ENCODE measurements at regions not wholly inside any gene's neighbourhood (a gene's known extent, or its start where the extent isn't known, plus 50 kb on each side); places are given as distances from the start of the nearest gene placed in this dataset.

DNA sequence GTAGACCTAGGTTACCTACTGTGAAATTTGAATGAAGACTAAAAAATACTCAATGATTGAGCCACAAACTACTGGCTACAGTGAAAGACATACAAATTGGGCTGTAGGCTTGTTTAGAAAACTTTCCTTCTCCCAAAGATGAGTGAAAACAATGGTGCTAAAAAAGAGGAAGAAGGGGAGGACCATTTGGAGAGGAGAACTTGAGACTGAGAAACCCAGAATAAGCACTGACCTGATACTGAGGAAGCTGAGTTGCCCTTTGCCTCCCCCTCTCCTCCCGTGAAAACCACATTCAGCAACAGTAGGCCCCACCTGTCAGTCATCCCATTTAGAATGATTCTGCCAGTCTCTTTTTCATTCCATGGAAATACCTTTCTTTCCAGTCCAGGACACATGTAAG lies 484.0 kb upstream of the TGFBR2 start:
- peak in 1 of 2 donors; percentile 12 for DNase-seq

DNA sequence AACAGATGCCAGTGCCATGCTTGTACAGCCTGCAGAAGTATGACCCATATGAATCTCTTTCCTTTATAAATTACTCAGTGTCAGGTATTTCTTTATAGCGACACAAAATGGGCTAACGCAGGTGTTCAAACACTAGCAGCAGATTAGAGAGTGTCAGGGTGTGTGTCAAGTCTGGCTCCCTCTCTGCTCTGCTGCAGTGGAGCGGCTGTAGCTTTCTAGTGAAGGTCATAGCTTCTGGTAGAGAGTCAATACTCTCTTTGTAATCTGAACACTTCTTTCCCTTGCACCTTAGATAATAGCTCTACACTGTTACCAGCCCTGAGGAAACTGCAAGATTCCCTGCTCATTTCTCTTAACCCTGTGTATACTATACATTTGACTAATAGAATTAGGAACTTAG lies 483.2 kb upstream of the TGFBR2 start:
- DNase-seq = no peak

DNA sequence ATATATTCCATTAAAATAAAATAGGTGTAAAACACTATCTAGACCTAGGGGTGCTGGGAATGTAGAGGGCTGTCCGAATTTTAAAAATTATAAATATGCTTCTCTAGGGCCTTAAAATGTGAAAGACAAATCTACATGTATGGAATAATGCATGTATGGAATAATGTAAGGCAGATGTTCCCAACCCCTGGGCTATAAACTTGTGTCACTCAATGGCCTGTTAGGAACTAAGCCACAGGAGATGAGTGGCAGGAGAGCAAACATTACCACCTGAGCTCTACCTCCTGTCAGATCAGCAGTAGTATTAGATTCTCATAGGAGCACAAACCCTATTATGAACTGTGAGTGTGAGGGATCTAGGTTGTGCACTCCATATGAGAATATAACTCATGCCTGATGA lies 482.6 kb upstream of the TGFBR2 start:
- DNase-seq = no peak

DNA sequence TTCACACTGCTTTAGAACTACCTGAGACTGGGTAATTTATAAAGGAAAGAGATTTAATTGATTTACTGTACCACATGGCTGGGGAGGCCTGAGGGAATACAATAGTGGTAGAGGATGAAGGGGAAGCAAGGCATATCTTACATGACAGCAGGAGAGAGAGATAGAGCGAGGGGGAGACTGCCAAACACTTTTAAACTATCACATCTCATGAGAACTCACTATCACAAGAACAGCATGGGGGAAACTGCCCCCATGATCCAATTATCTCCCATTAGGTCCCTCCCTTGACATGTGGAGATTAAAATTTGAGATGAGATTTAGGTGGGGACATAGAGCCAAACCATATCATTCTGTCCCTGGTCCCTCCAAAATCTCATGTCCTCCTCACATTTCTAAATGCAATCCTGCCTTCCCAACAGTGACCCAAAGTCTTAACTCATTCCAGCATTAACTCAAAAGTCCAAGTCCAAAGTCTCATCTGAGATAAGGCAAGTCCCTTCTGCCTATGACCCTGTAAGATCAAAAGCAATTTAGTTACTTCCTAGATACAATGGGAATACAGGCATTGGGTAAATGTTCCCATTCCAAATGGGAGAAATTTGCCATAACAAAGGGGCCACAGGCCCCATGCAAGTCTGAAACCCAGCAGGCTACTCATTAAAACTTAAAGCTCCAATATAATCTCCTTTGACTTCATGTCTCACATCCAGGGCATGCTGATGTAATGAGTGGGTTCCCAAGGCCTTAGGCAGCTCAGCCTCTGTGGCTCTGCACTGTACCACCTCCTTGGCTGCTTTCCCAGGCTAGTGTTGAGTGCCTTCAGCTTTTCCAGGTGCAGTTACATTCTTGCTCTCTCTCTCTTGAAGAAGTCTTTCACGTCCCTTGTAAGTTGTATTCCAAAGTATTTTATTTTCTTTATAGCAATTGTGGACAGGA lies 481.7 kb upstream of the TGFBR2 start:
- DNase-seq = no peak

DNA sequence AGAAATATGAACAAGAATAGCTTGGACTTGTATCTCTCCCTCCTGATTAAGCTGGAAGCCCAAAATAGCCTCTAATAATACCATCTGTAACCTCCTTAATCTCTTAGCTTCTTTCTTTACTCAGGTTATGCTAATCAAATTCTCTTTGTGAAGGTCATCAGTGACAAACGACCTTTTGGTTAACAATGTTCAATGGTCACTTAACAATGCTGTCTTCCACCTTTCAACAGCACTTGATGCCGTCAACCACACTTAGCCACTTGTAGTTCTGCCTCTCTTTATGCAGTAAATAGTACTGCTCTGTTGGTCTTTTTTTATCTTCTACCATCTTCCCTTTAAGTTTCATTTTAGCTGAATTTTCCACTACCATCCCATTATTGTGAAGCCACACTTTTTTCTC lies 476.6 kb upstream of the TGFBR2 start:
- no peak for DNase-seq

DNA sequence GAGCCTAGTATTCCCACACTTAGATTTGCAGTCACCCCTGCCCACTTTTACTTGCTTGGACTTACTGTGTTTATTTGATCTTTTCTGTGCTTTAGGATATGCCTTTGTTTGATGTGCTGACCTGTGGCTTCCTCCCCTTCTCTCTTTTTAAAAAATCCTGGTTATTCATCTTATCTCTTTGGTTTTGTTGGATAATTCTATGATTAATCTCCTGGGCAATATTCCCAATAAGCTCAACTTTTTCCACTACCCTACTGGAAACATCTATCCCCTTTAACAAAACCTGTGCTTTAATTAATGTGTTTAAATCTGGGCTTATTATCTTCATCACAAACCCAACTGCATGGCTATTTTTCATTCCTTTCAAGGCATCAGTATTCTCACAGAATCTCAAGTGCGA lies 476.0 kb upstream of the TGFBR2 start:
- DNase-seq = no peak

DNA sequence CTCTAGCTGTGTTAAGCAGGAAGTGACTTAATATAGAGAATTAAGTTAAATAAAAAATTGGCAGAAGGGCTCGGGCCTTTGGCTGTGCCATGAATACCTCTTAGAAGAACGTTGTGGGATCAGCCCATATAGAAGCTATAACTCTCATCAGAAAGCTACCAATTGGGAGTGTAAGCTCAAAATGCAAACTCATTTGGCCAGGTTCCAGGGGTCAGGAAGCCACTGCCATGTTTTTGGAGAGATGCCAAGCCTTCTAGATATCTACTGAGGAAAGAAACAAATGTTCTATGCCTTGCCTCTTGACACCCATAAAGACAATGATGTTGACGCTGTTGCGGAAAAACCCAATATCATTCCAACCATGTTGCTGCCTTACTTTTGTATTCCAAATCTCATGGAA lies 475.2 kb upstream of the TGFBR2 start:
- DNase-seq = no peak

DNA sequence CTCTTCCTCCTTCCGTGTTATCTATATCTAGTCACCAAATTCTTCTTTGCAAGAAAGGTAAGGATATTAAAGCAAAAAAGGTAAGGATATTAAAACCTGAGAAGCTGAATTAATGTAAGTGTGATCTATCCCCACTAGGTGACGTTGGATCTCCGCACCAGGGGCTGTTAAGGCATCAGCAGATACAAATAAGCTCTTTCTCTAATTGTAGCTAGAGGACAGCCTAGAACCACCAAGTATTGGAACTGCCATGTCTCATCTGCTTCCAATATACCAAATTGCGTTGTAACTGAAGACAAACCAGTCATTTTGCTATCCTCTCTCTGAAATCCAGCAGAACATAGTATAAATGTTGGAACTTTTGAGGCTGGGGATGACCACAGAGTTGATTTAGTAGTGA lies 471.2 kb upstream of the TGFBR2 start:
- DNase-seq = no peak

DNA sequence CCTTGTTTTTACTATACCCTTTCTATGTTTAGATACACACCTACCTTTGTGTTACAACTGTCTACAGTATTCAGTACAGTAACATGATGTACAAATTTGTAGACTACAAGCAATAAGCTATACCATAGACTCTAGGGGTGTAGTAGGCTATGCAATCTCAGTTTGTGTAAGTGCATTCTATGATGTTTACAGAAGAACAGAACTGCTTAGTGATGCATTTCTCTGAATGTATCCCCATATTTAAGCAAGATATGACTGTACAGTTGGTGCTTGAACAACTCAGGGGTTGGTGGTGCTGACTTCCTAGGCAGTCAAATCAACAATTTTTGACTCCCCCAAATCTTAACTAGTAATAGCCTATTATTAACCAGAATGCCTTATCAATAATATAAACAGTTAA lies 467.1 kb upstream of the TGFBR2 start:
- no peak for DNase-seq

DNA sequence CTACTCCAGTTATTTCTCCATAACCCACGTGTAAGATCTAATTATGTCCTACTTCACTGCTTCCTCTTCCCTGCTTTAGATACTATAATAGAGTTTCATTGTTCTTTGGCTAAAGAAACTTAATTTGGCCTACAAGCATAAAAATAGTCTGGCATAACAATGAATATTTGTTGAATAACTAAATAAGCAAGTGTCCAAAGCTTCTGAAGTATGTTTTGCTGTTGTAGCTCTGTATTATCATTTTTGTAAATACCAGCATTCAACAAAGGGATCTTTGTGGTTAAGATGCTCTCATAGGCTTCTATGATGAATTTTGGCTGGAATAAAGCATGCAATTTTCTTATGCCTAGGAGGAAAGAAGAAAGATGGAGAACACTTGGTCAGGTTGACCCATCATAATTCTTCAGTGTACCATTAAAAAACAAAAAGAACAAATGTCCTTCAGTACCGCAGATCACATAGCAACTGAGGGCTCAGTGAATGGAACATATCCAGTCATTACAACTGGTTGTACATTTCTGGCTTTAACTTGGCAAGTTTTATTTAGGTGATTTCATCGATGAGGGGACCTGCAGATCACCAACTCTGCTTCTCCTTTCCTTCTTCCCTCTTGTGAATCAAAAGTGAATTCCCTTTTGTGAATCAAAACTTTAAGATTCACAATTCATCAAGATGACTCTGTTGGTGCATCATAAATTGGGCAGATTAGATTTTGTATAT lies 465.9 kb upstream of the TGFBR2 start:
- DNase-seq = no peak

DNA sequence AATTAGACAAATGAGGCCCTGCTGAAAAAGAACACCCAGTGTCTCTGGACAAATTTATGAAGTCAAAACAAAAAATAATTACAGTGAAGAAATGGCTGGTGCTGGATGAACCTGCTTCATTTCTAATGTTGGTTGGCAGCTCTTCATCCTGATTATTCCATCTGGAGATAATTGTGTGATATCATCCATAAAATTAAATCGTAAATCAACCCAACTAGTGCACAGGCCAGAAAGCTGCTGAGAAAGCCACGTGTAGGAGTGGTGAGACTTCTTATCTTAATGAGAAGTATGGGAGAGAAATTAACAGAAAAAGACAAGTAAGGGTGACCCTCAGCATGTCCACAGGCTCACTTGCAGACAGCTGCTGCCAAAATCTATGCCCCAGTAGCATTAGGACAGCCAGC lies 465.2 kb upstream of the TGFBR2 start:
- DNase-seq = no peak

DNA sequence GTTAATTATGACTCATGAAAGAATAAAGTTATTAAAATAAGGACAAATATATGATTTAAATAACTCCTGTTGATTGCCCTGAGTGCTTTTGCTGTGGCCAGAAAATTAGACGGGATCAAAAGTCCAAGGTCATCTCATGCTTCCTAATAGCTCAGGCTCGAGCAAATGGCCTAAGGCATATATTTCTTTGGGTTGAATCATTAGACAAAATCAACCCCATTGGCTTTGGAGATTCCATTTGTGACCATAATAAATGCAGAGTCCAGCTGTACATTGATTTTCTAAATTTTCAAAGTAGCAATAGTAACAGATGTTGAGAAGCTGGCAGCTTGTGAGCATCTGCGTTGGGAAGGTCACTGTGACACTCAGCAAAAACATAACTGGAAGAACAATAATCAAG lies 464.5 kb upstream of the TGFBR2 start:
- no peak for DNase-seq

DNA sequence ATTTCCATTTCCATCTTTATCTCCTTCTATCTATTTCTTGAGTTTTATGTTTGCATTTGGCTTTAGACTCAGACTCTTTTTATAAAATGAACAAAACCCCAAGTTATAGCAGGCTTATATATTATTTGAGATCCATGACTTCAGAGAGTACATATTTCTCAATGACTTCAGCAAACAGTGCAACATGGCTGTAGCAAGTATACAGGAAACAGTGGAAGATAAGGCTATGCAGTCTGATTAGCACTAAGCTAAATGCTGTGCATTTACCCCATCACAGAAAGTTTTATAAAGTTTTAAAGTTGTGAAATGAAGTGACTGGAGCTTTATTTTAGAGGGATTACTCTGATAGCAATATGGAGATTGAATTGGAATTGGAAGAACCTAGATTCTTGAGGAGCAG lies 463.5 kb upstream of the TGFBR2 start:
- no peak for DNase-seq

DNA sequence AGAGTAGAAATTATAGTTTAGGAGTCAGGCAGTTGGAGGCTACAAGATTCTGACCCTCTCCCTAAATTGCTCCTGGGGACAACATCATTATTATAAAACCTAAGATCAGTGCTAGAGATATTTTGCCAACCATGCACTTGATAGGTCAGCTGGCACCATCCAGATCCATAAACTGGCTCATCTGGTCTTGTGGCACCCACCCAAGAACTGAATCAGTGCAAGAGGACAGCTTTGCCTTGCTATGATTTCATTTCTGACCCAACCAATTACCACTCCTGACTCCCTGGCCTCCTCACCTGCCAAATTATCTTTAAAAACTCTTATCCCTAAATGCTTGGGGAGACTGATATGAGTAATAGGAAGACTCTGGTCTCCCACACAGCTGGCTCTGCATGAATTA lies 461.1 kb upstream of the TGFBR2 start:
- DNase-seq = no peak

DNA sequence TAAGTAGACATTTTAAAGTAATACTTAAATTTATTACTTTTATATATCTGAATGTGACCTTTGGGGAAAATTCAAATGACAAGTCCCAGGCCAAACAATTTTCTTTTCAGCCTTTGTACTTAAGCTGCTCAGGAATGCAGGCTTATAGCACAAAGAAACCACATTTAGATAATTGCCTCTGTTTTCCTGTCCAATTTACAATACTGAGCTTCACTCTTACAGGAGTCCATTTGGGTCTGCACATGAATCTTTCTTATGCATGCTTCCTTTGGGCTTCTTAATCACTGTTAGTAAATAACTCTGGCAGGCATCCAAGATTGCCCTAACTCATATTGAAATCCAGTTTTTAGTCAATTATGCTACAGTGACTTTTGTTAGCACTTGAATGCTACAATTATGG lies 459.4 kb upstream of the TGFBR2 start:
- no peak for DNase-seq

DNA sequence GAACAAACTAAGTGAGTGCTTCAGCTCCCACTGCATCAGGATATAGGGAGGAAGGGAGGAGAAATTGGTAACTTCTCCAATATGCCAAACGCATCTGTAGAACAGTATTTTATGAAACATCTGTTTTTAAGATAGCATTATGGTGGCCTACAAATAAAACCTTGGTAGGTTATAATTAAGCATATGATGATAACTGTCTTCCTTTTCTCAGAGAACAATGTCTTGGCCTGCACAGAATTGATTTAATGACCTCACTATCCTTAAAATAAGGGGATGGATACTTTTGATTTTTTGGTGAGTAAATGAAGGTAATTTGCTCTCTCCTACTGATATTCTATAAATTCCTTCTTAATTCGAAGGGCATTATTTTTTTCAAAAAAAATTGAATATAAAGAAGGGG lies 451.5 kb upstream of the TGFBR2 start:
- DNase-seq = no peak

DNA sequence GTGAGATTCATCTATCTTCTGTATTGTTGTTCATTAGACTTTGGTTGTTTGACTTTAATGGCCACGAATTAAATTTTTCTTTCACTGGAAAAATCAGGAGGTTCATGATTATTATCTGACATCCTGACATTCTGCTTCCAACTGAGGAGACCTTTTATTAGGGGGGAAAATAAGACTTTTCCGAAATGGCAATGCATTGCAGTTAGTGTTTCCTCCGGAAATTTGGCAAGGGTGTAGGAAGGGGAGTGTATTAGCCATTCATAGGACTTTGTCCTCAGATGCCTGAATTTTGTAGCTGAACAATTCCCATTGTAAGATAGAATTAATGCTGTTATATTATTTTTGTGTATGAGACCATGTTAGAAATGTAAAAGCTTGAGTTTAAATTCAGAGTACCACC lies 450.6 kb upstream of the TGFBR2 start:
- no peak for DNase-seq

DNA sequence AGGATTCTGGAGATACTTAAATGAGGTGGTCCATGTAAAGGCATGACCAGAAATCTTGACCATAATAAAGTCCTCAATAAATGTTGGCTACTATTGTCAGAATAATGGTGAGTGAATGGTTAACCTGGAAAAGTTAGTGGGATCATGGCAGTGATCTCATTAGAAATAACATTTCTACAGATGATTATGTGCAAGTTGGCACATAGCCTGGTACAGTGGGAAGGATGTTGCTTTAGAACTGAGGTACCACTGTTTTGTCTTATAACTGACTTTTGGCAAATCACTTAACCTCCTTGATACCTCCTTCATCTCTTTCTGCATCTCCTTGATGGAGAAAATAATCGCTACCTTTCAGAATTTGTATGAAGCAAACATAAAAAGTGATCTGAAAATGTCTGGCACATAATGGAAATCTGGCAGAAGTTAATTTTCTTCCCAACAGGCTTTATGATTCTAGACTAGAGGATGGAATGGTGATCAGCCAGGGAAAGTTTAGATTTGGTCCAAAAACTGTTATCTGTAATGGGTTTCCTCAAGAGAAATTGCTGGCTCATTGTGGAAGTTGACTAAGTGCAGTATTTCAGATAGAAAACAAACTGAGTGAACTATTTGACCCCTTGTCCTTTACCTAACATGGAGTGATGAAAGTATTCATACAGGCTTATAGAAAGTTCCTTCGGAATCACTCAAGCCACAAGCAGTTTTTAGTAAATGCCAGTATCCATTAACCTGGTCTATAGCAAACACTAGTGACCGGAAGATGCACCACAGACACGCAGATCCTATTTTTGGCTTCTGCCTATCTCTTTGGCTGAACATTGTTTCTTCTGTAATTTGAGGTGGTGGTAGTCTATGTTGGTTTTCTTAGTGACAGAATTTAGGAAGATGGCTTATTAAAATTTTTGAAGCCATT lies 449.6 kb upstream of the TGFBR2 start:
- DNase-seq = no peak

DNA sequence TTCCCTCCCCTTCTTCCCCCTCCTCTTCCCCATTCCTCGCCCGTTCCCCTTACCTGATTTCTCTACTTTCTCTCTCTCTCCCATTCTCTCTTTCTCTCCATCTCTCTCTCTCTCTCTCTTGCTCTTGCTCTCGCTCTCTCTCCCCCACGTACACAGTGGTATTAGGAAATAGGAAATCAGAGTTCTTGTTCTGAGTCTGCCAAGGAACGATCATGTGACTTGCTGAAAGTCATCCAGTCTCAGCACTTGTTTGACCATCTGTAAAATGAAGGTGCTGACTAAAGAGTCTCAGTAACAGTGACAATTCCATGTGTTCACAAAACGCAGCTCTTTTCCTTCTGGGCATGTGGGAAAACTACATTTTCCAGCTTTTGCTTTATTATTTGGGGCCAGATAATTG lies 445.0 kb upstream of the TGFBR2 start:
- peak; percentile 39 to 52 for DNase-seq

DNA sequence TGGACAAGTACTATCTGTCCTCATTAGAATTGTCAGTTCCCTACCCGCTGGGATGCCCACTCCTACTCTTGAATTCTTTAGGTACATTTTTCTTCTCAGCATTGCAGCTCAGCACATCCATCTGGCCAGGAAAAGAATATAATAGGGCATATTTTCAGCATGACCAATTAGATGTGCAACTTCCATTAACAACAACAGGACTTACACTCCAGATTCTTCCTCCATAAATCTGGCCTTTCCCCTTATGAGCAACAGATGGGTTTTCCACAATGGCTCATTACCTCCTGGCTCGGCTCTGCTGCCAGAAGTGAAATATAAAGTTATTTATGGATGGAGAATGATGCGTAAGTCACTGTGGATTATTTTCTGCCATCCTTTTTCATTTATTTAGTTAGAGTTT lies 443.8 kb upstream of the TGFBR2 start:
- DNase-seq = peak; percentile 35 to 61

DNA sequence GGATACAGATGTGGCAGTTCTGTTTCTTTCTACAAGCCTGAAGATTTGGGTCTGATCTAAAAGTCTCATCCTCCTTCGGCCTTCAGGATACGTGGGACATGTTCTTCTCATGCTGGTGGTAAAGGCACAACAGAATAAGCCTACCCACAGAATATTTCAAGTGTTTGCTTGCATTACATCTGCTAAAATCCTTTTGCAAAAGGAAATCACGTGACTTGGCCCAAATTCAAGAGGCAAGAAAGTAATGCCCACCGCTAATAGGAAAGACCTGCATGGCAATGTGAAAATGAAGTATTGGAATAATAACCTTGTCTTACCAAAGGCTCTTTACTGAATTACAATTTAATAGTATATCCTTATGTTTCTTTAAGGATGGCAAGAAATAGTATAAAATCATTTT lies 439.9 kb upstream of the TGFBR2 start:
- no peak for DNase-seq

DNA sequence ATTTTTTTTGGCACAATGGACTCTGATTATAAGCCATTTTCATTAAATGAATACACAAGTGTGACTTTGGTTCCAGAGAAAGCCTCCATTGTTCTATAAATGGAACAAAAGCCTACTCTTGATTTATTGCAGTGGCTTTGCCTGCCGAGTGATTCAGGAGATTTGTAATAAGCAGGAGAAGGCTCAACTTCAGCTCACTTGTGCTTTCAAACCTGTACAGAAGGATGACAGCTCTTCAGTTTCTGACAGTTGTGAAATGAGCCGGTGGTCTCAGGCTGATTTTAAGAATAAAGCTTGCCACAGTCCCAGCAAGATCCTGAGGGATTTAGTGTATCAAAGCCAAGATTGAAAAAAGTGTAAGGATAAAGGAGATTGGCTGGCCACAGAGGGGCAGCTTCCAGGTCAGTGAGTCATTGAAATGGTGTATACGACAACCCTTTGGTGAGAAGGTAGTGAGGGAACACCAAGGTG lies 438.8 kb upstream of the TGFBR2 start:
- no peak for DNase-seq

DNA sequence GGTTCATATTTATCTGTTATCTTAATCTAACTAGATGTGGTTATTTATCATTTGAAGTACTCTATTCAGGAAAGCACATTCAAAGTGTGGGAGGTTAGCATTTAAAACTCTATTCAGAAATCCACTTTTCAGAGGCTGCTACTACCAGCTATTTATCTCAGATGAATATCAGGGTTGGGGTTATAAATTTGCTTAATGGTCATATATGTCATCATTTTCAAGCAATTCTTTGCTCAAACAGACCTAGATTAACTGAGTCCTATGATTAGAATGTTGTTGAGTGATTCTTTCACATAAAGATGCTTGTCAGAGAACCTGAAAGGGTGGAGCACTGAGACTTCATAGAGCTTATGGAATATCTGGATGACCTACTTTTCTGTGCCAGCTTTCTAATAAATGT lies 436.9 kb upstream of the TGFBR2 start:
- DNase-seq = no peak

Data from inflammatory macrophage treated with lipopolysaccharide for 1 hour (primary cell).